Nephron (organoid): ENCODE measurements at regions not wholly inside any gene's neighbourhood (a gene's known extent, or its start where the extent isn't known, plus 50 kb on each side); places are given as distances from the start of the nearest gene placed in this dataset.

Experiments used
- H3K27ac Mint-ChIP-seq, 3 experiments: 2 replicates each; pipeline ENCODE4 v1.8.0; 2020; ENCODE audit warnings: mixed read lengths in 3 of 3, mild to moderate bottlenecking in 2 of 3, moderate library complexity in 1 of 3
- H3K27me3 Mint-ChIP-seq: 2 replicates; pipeline ENCODE4 v1.8.0; 2021; ENCODE audit warnings: low read depth, mild to moderate bottlenecking, moderate library complexity, mixed read lengths
- H3K36me3 Mint-ChIP-seq: 2 replicates; pipeline ENCODE4 v1.8.0; 2020; ENCODE audit warnings: low read depth, mixed read lengths
- H3K4me1 Mint-ChIP-seq: 2 replicates; pipeline ENCODE4 v1.8.0; 2020; ENCODE audit warnings: mixed read lengths
- H3K4me3 Mint-ChIP-seq, 3 experiments: 2 replicates each; pipeline ENCODE4 v1.8.0; 2020; ENCODE audit warnings: mild to moderate bottlenecking in 3 of 3, mixed read lengths in 3 of 3, moderate library complexity in 2 of 3
- H3K9me3 Mint-ChIP-seq: 2 replicates; pipeline ENCODE4 v1.8.0; 2020; ENCODE audit warnings: mixed read lengths
- CTCF ChIP-seq, 3 experiments: fragments of 200-600 bp; sonication (generic); IDR thresholded peaks; one replicate each; pipeline ENCODE4 v1.5.0; 2021; ENCODE audit warnings: antibody characterized with exemption in 3 of 3; ENCODE audit not compliant: unreplicated experiment in 3 of 3

- no peak for TF ChIP-seq CTCF (IDR thresholded peaks at IDR 0.05; ENCODE audit: unreplicated experiment in 3 of 3)
- peaks cover 11% of the 10 kb centered on the region for H3K9me3 Mint-ChIP-seq
These were observed 161.6 kb downstream of the DDX1 start for GRCh38 chr2:15753233-15753798.

DNA sequence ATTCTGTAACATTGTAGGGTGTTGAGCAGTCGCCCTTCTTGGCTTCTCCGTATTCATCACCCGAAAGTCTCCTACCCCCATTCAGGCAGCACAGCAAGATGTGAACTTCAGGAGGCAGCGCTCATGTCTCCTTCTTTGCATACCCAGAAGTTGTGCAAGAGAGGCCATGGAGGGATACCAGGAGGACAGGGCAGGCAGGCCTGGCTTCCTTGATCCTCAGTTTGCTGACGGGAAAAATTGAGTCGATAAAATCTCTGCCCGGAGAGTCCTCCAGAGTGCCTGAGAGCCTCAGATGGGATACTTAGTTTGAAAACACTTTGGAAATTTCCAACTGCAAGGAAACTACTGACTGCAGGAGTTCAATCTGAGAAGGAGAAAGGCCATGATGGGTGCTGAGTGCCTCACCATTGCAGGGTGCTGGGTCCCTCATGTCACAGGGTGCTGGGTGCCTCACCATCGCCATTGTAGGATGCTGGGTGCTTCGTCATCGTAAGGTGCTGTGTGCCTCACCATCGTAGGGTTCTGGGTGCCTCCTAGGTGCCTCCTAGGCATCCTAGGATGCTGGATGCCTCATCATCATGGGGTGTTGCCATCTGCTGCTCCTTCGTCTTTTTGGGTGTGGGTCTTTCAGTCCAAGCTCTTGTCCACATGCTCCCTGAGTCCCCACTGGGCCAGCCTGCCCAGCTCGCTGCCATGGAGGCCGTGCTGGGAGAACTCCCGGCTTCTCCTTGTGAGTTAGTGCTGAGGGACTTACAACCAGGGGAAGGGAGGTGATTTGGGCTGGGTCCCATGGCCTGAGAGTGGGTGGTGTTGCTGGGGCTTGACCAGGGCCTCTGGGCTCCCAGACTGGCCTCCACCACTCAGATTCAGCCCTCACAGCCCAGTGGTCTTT, 162.4 kb downstream of the DDX1 start:
- no peak overlapping the region for H3K27ac Mint-ChIP-seq
- no peak for TF ChIP-seq CTCF (IDR thresholded peaks at IDR 0.05; ENCODE audit: unreplicated experiment in 3 of 3)
- peaks cover 13% of the 10 kb centered on the region for H3K27me3 Mint-ChIP-seq
- peaks cover 22% of the 10 kb centered on the region for H3K4me1 Mint-ChIP-seq
- H3K36me3 Mint-ChIP-seq = no peaks in the 10 kb centered on the region
- H3K4me3 Mint-ChIP-seq = no peak overlapping the region
- peaks cover 12% of the 10 kb centered on the region for H3K9me3 Mint-ChIP-seq

More at GRCh38 chr2:15753233-15753798, 161.6 kb downstream of the DDX1 start:
- Mint-ChIP-seq H3K4me3 (no peak overlapping the region), H3K27me3 (peaks cover 13% of the 10 kb centered on the region), H3K36me3 (no peaks in the 10 kb centered on the region), H3K4me1 (peaks cover 27% of the 10 kb centered on the region), H3K27ac (no peak overlapping the region)

DNA sequence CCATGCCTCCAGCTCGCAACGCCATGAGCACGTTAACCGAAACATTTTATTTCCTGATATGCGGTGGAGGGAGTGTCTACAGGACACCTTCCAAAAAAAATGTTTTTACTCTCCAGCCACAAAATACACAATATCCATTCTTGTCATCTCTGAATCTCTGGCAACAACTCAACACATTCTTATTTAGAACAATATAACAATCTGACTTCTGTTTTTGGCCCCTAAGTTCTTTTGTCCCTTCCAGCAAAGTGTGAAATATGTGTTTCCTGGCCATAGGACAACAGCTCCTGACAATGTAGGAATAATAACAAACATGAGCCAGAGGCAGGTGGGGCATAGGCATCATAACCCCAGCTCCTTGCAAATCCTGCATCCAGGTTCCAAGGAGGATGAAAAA, 163.0 kb downstream of the DDX1 start:
- H3K4me1 Mint-ChIP-seq = peaks cover 16% of the 10 kb centered on the region

GRCh38 chr2:15755528-15755927, 163.9 kb downstream of the DDX1 start:
- Mint-ChIP-seq H3K27ac (no peak overlapping the region), H3K4me1 (peaks cover 8% of the 10 kb centered on the region), H3K4me3 (no peak overlapping the region), H3K36me3 (no peaks in the 10 kb centered on the region), H3K9me3 (peaks cover 12% of the 10 kb centered on the region), H3K27me3 (peaks cover 13% of the 10 kb centered on the region)
- TF ChIP-seq CTCF (IDR thresholded peaks at IDR 0.05; ENCODE audit: unreplicated experiment in 3 of 3) = no peak

More for the DNA sequence above, 163.0 kb downstream of the DDX1 start:
- Mint-ChIP-seq H3K9me3 (peaks cover 12% of the 10 kb centered on the region), H3K4me3 (no peak overlapping the region), H3K27me3 (peaks cover 13% of the 10 kb centered on the region), H3K27ac (no peak overlapping the region), H3K36me3 (no peaks in the 10 kb centered on the region)
- no peak for TF ChIP-seq CTCF (IDR thresholded peaks at IDR 0.05; ENCODE audit: unreplicated experiment in 3 of 3)

DNA sequence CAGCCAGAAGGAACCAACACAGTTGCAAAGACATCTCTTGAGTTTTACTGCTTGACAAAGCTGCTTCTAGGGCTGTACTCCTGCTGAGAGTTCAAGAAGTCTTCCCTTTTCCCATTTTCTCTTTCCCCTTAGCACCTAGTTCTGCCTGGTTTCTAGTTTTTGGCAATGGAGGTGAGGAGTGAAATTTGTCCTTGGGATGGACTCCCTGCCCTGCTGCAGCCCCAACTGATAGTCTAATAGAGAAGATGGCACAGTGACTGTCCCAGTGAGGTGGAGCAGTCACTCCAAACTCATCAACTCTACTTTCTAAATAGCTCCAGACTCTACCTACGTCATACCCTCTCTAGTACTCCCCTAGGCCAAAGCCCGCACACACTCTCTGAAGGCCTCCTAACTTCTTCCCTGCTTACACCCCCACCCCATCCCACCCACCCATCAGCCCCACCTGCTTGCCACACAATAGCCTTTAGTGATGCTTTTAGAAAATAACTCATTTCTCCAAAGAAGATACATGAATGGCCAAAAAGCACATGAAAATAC, 164.4 kb downstream of the DDX1 start:
- Mint-ChIP-seq H3K27me3 (peaks cover 9% of the 10 kb centered on the region), H3K4me1 (peaks cover 2% of the 10 kb centered on the region), H3K36me3 (no peaks in the 10 kb centered on the region), H3K9me3 (peaks cover 12% of the 10 kb centered on the region), H3K4me3 (no peak overlapping the region), H3K27ac (no peak overlapping the region)
- no peak for TF ChIP-seq CTCF (IDR thresholded peaks at IDR 0.05; ENCODE audit: unreplicated experiment in 3 of 3)
